GM19463 (cell line): ENCODE measurements at regions not wholly inside any gene's neighbourhood (a gene's known extent, or its start where the extent isn't known, plus 50 kb on each side); places are given as distances from the start of the nearest gene placed in this dataset.
"Not testable (repeated sequence)": the region's sequence is repeated elsewhere in the genome, so short reads cannot be mapped to it uniquely, and the experiment has no call there.

ENCODE experiments used
- ATAC-seq: cut with Tn5 transposase; IDR thresholded peaks from one replicate; pipeline ENCODE4 v1.9.1; 2021; ENCODE audit warnings: mild to moderate bottlenecking, moderate library complexity; ENCODE audit not compliant: unreplicated experiment

- ATAC-seq = no peak
Observed at GRCh38 chr2:39875182-39875913, 96.3 kb upstream of the THUMPD2 start.

GRCh38 chr2:39874236-39874635, 95.2 kb upstream of the THUMPD2 start:
- no peak for ATAC-seq

- ATAC-seq = no peak
Observed at GRCh38 chr2:39873586-39873985, 94.5 kb upstream of the THUMPD2 start.

GRCh38 chr2:39872748-39873147, 93.7 kb upstream of the THUMPD2 start:
- ATAC-seq = no peak

- no peak for ATAC-seq
Observed at GRCh38 chr2:39871291-39871761, 92.3 kb upstream of the THUMPD2 start.

- ATAC-seq = no peak
Observed at GRCh38 chr2:39870871-39871270, 91.8 kb upstream of the THUMPD2 start.

GRCh38 chr2:39867268-39867667, 88.2 kb upstream of the THUMPD2 start:
- ATAC-seq = no peak

- ATAC-seq = no peak
Observed at GRCh38 chr2:39865751-39866150, 86.7 kb upstream of the THUMPD2 start.

- ATAC-seq = not testable (repeated sequence)
Observed at GRCh38 chr2:39863672-39864071, 84.6 kb upstream of the THUMPD2 start.

GRCh38 chr2:39860538-39860937, 81.5 kb upstream of the THUMPD2 start:
- ATAC-seq = no peak

GRCh38 chr2:39858677-39859076, 79.6 kb upstream of the THUMPD2 start:
- ATAC-seq = no peak

GRCh38 chr2:39855856-39856255, 76.8 kb upstream of the THUMPD2 start:
- no peak for ATAC-seq

GRCh38 chr2:39854771-39855170, 75.7 kb upstream of the THUMPD2 start:
- ATAC-seq = no peak

- ATAC-seq = no peak
Observed at GRCh38 chr2:39852831-39853230, 73.8 kb upstream of the THUMPD2 start.

- ATAC-seq = peak; percentile 85
Observed at GRCh38 chr2:39851651-39852110, 72.6 kb upstream of the THUMPD2 start.

GRCh38 chr2:39851251-39851650, 72.2 kb upstream of the THUMPD2 start:
- ATAC-seq = no peak

- no peak for ATAC-seq
Observed at GRCh38 chr2:39849982-39850526, 71.0 kb upstream of the THUMPD2 start.

GRCh38 chr2:39849064-39849463, 70.0 kb upstream of the THUMPD2 start:
- ATAC-seq = no peak

GRCh38 chr2:39845460-39846146, 66.5 kb upstream of the THUMPD2 start:
- ATAC-seq = no peak

- ATAC-seq = no peak
Observed at GRCh38 chr2:39839261-39839848, 60.3 kb upstream of the THUMPD2 start.

- ATAC-seq = no peak
Observed at GRCh38 chr2:39838589-39838988, 59.5 kb upstream of the THUMPD2 start.
